MM.1S (cell line): ENCODE measurements at regions not wholly inside any gene's neighbourhood (a gene's known extent, or its start where the extent isn't known, plus 50 kb on each side); places are given as distances from the start of the nearest gene placed in this dataset.

Experiments used
- DNase-seq: peaks from one replicate; pipeline ENCODE4 v3.0.0-alpha.2; 2015
- H2AFZ ChIP-seq: fragments of 300-600 bp; sonication (generic); 2 replicates; pipeline ENCODE4 v1.6.0; 2016; ENCODE audit warnings: antibody characterized with exemption, low read length
- H3F3A ChIP-seq: fragments of 300-600 bp; sonication (generic); 2 replicates; pipeline ENCODE4 v1.6.1; 2016; ENCODE audit warnings: mild to moderate bottlenecking, antibody characterized with exemption, low read length, moderate library complexity, mixed read lengths; ENCODE audit not compliant: insufficient read depth
- H3K27ac ChIP-seq: fragments of 300-600 bp; sonication (generic); 2 replicates; pipeline ENCODE4 v1.5.1; 2016; ENCODE audit warnings: mild to moderate bottlenecking, low read length
- H3K27me3 ChIP-seq: fragments of 300-600 bp; sonication (generic); replicated peaks from 2 replicates; pipeline ENCODE4 v1.6.0; 2016; ENCODE audit warnings: low read length; ENCODE audit not compliant: insufficient read depth
- H3K36me3 ChIP-seq: fragments of 300-600 bp; sonication (generic); replicated peaks from 2 replicates; pipeline ENCODE4 v1.6.1; 2016; ENCODE audit warnings: mild to moderate bottlenecking, low read length, mixed read lengths; ENCODE audit not compliant: insufficient read depth
- H3K4me1 ChIP-seq: fragments of 300-600 bp; sonication (generic); 2 replicates; pipeline ENCODE4 v1.6.1; 2016; ENCODE audit warnings: low read length, mixed read lengths
- H3K4me2 ChIP-seq: fragments of 300-600 bp; sonication (generic); 2 replicates; pipeline ENCODE4 v1.6.0; 2016; ENCODE audit warnings: low read depth, low read length
- H3K4me3 ChIP-seq: fragments of 300-600 bp; sonication (generic); 2 replicates; pipeline ENCODE4 v1.5.1; 2016; ENCODE audit warnings: low read length, mixed read lengths
- H3K79me2 ChIP-seq: fragments of 300-600 bp; sonication (generic); 2 replicates; pipeline ENCODE4 v1.6.1; 2016; ENCODE audit warnings: mixed run types, low read length, mixed read lengths
- H3K9ac ChIP-seq: fragments of 300-600 bp; sonication (generic); 2 replicates; pipeline ENCODE4 v1.6.1; 2016; ENCODE audit warnings: low read length, mixed read lengths
- H3K9me2 ChIP-seq: fragments of 300-600 bp; sonication (generic); replicated peaks from 2 replicates; pipeline ENCODE4 v1.6.1; 2016; ENCODE audit warnings: mild to moderate bottlenecking, low read length, mixed read lengths; ENCODE audit not compliant: insufficient read depth
- H3K9me3 ChIP-seq: fragments of 300-600 bp; sonication (generic); replicated peaks from 2 replicates; pipeline ENCODE4 v1.6.1; 2016; ENCODE audit warnings: mild to moderate bottlenecking, low read length, mixed read lengths; ENCODE audit not compliant: insufficient read depth
- H4K20me1 ChIP-seq: fragments of 300-600 bp; sonication (generic); 2 replicates; pipeline ENCODE4 v1.6.1; 2016; ENCODE audit warnings: mild to moderate bottlenecking, low read length, moderate library complexity, mixed read lengths; ENCODE audit not compliant: insufficient read depth
- CTCF ChIP-seq: fragments of 300-600 bp; sonication (generic); IDR thresholded peaks from 2 replicates; pipeline ENCODE4 v1.5.1; 2016; ENCODE audit warnings: antibody characterized with exemption, low read length, mixed read lengths
- EZH2 ChIP-seq: fragments of 300-600 bp; sonication (generic); optimal IDR thresholded peaks from 2 replicates; pipeline ENCODE3; 2017; ENCODE audit warnings: low read depth, mild to moderate bottlenecking, antibody characterized with exemption, low read length, mixed read lengths
- EZH2phosphoT487 ChIP-seq: fragments of 300-600 bp; sonication (generic); IDR thresholded peaks from 2 replicates; pipeline ENCODE4 v1.6.1; 2018; ENCODE audit warnings: antibody characterized with exemption, low read length

GRCh38 chr13:107824635-107825034 lies 390.7 kb downstream of the LIG4 start:
- H4K20me1 ChIP-seq: no peaks in the 10 kb centered on the region
- H3K79me2 ChIP-seq: no peaks in the 10 kb centered on the region
- H3K27me3 ChIP-seq: no peaks in the 10 kb centered on the region
- H2AFZ ChIP-seq: no peak overlapping the region
- no peaks in the 10 kb centered on the region for H3K36me3 ChIP-seq
- H3K27ac ChIP-seq: no peak overlapping the region
- H3K4me3 ChIP-seq: no peak overlapping the region
- H3K4me2 ChIP-seq: no peak overlapping the region
- no peaks in the 10 kb centered on the region for H3F3A ChIP-seq
- no peak overlapping the region for H3K9ac ChIP-seq
- no peaks in the 10 kb centered on the region for H3K4me1 ChIP-seq
- H3K9me2 ChIP-seq: no peaks in the 10 kb centered on the region
- DNase-seq: no peak
- no peaks in the 10 kb centered on the region for H3K9me3 ChIP-seq
- TF ChIP-seq EZH2phosphoT487 (no peak), CTCF (no peak), EZH2 (no peak)

- no peaks in the 10 kb centered on the region for H3K36me3 ChIP-seq
- DNase-seq: no peak
- no peak overlapping the region for H2AFZ ChIP-seq
- no peaks in the 10 kb centered on the region for H3K9me3 ChIP-seq
- no peak overlapping the region for H3K27ac ChIP-seq
- no peaks in the 10 kb centered on the region for H3K79me2 ChIP-seq
- H3K4me1 ChIP-seq: no peaks in the 10 kb centered on the region
- H3K9ac ChIP-seq: no peak overlapping the region
- H3K27me3 ChIP-seq: no peaks in the 10 kb centered on the region
- H4K20me1 ChIP-seq: no peaks in the 10 kb centered on the region
- TF ChIP-seq CTCF: no peak
- TF ChIP-seq EZH2phosphoT487: no peak
- TF ChIP-seq EZH2: no peak
- H3K4me2 ChIP-seq: no peak overlapping the region
- no peaks in the 10 kb centered on the region for H3F3A ChIP-seq
- no peaks in the 10 kb centered on the region for H3K9me2 ChIP-seq
- H3K4me3 ChIP-seq: no peak overlapping the region
Observed at GRCh38 chr13:107822006-107822405, 393.3 kb downstream of the LIG4 start.

- no peaks in the 10 kb centered on the region for H4K20me1 ChIP-seq
- no peaks in the 10 kb centered on the region for H3K9me2 ChIP-seq
- H3K27me3 ChIP-seq: no peaks in the 10 kb centered on the region
- no peaks in the 10 kb centered on the region for H3K4me1 ChIP-seq
- no peak overlapping the region for H3K4me3 ChIP-seq
- no peak overlapping the region for H3K4me2 ChIP-seq
- no peak overlapping the region for H3K27ac ChIP-seq
- H3K9ac ChIP-seq: no peak overlapping the region
- no peak overlapping the region for H2AFZ ChIP-seq
- H3K36me3 ChIP-seq: no peaks in the 10 kb centered on the region
- no peaks in the 10 kb centered on the region for H3K79me2 ChIP-seq
- TF ChIP-seq EZH2 (no peak), EZH2phosphoT487 (no peak), CTCF (no peak)
- no peaks in the 10 kb centered on the region for H3F3A ChIP-seq
- no peak for DNase-seq
- H3K9me3 ChIP-seq: no peaks in the 10 kb centered on the region
Observed at GRCh38 chr13:107821492-107821891, 393.8 kb downstream of the LIG4 start.
